ENCODE measurements at regions not wholly inside any gene's neighbourhood (a gene's known extent, or its start where the extent isn't known, plus 50 kb on each side); places are given as distances from the start of the nearest gene placed in this dataset.

DNA sequence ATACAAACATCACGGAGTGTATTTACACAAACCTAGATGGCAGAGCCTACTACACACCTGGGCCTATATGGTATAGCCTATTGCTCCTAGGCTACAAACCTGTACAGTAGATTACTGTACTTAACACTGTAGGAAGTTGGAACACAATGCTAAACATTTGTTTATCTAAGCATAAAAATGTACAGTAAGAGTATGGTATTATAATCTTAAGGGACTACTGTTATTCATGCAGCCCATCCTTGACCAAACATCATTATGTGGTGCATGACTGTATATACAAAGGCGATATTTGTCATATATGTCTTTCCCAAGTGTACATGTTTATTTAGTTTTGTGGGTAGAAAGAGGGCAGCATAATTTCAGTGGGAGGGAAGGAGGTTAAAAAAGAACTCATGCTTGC, 177.7 kb upstream of the FSTL5 start:
- no peak for DNase-seq

GRCh38 chr4:162323919-162324318, 160.1 kb upstream of the FSTL5 start:
- DNase-seq, result no peak

DNA sequence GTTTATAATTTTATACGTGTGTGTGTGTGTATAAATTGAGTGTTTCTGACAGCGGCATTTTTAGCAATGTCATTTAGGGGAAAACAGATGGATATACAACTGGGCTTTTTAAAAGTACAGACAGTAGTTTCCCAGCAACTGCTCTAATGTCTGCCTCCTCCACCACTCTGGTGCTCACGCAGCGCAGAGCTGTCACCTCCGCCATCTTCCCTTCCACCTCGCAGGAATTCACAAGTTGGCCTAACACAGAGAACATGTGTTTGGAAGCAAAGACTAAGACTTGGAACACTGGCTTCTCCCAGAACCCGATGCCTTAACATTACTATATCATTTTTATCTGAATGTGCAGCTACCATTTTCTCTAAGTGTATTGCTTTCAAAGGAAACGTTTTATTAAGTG, 158.3 kb upstream of the FSTL5 start:
- DNase-seq, result no peak

- no peak for DNase-seq
These were observed 122.0 kb upstream of the FSTL5 start for GRCh38 chr4:162285753-162286152.

- no peak for DNase-seq
These were observed 118.9 kb upstream of the FSTL5 start for GRCh38 chr4:162282684-162283083.

DNA sequence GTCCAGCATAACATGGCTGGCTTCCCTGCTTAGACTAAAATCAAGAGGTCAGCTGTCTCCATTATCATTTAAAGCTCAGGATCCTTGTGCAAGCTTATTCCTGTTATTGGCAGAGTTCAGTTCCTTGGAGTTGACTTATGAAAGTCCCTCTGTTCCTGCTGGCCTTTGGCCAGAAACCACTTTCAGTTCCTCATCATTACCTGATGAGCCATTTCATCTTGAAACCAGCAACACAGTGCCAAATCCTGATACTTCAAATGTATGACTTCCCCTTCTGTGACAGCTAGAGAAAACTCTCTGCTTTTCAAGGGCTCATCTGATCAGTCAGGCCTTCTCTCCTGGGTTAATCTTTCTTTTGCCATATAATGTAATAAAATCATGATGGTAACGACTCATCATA, 110.6 kb upstream of the FSTL5 start:
- DNase-seq, result peak; percentile 22 to 46

DNA sequence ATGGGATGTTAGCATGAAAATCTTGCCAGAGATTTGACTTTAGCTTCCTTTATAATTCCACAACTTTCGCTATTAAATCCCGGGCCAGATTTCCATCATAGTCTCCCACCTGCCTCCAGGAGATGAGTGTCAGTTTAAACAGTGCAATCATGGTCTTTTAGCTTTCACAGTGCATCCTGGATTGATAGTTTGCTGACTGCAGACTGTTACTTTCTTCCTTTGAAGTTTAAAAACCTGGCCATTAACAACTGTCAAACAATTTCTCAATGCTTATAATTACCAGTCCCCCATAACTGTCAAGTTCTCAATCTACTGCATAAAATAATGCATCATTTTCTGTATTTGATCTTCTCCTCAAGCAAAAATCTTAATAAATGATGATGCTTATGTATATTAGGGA, 108.4 kb upstream of the FSTL5 start:
- DNase-seq, result no peak

DNA sequence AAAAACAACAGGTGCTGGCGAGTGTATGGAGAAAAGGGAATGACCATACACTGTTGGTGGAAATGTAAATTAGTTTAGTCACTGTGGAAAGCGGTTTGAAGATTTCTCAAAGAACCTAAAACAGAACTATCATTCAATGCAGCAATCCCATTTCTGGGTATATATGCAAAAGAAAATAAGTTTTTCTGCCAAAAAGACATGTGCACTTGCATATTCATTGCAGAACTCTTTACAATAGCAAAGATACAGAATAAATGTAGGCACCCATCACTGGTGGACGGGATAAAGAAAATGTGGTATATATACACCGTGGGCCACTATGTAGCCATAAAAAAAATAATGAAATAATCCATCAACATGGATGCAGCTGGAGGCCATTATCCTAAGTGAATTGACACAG, 105.1 kb upstream of the FSTL5 start:
- no peak for DNase-seq

GRCh38 chr4:162265802-162266201, 102.0 kb upstream of the FSTL5 start:
- no peak for DNase-seq

- DNase-seq, result no peak
These were observed 81.3 kb upstream of the FSTL5 start for GRCh38 chr4:162245051-162245450.

GRCh38 chr4:162241857-162242256, 78.1 kb upstream of the FSTL5 start:
- no peak for DNase-seq

GRCh38 chr4:162239992-162240769, 76.4 kb upstream of the FSTL5 start:
- no peak for DNase-seq

- DNase-seq, result no peak
These were observed 73.9 kb upstream of the FSTL5 start for GRCh38 chr4:162237676-162238075.

DNA sequence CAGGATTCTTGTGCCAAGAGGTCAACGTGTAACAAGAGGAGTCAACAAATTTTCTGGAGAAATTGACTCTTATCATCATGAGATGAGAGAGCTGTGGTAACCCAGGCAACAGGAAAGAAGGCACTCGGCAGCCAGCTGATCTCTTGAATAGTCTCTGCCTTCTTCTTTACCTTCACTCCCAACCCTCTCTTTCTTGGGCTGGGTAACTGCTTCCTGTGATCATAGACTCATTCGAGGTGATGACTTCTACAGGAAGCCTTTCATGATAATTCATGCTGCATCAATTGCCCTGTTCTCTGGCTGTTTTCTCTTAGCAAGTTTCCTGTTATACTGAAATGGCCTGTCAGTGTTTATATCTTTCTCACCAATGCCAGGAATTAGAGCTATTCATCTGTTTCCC, 70.8 kb upstream of the FSTL5 start:
- no peak for DNase-seq

GRCh38 chr4:162232349-162232748, 68.5 kb upstream of the FSTL5 start:
- no peak for DNase-seq

- DNase-seq, result no peak
These were observed 65.9 kb upstream of the FSTL5 start for GRCh38 chr4:162229670-162230069.

- no peak for DNase-seq
These were observed 57.3 kb upstream of the FSTL5 start for GRCh38 chr4:162221148-162221547.
